Astrocyte of the spinal cord (primary cell): ENCODE measurements at regions not wholly inside any gene's neighbourhood (a gene's known extent, or its start where the extent isn't known, plus 50 kb on each side); places are given as distances from the start of the nearest gene placed in this dataset.
"Not testable (repeated sequence)": the region's sequence is repeated elsewhere in the genome, so short reads cannot be mapped to it uniquely, and the experiment has no call there.

Experiments
- DNase-seq: peaks from one replicate; pipeline ENCODE4 v3.0.0; 2011; ENCODE audit warnings: low read depth, low spot score
- H3K4me3 ChIP-seq: 2 replicates; pipeline ENCODE4 v1.5.1; 2011; ENCODE audit warnings: low read depth, mild to moderate bottlenecking, low read length, moderate library complexity
- in situ Hi-C: cut with HindIII; loops from 2 replicates; pipeline ENCODE4 v1.10.0; 2017; ENCODE audit warnings: low sequenced_read_pairs
- TF ChIP-seq, protein P1 (sequence below): IDR thresholded peaks from 2 replicates; pipeline ENCODE4 v1.5.1; 2012; ENCODE audit warnings: low read depth, mild to moderate bottlenecking, low read length, inconsistent platforms

GRCh38 chr5:28808967-28809810, 1770.8 kb upstream of the CDH9 start:
- TF ChIP-seq, protein P1, sequence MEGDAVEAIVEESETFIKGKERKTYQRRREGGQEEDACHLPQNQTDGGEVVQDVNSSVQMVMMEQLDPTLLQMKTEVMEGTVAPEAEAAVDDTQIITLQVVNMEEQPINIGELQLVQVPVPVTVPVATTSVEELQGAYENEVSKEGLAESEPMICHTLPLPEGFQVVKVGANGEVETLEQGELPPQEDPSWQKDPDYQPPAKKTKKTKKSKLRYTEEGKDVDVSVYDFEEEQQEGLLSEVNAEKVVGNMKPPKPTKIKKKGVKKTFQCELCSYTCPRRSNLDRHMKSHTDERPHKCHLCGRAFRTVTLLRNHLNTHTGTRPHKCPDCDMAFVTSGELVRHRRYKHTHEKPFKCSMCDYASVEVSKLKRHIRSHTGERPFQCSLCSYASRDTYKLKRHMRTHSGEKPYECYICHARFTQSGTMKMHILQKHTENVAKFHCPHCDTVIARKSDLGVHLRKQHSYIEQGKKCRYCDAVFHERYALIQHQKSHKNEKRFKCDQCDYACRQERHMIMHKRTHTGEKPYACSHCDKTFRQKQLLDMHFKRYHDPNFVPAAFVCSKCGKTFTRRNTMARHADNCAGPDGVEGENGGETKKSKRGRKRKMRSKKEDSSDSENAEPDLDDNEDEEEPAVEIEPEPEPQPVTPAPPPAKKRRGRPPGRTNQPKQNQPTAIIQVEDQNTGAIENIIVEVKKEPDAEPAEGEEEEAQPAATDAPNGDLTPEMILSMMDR, result no peak
- no peak for DNase-seq
- H3K4me3 ChIP-seq, result no peak overlapping the region
- in situ Hi-C loops, result no loop called here

- in situ Hi-C loops, result no loop called here
- H3K4me3 ChIP-seq, result no peak overlapping the region
- peak; percentile 15 for DNase-seq
- TF ChIP-seq, protein P1, result no peak
Measured at GRCh38 chr5:28807195-28807729, 1768.9 kb upstream of the CDH9 start.

DNA sequence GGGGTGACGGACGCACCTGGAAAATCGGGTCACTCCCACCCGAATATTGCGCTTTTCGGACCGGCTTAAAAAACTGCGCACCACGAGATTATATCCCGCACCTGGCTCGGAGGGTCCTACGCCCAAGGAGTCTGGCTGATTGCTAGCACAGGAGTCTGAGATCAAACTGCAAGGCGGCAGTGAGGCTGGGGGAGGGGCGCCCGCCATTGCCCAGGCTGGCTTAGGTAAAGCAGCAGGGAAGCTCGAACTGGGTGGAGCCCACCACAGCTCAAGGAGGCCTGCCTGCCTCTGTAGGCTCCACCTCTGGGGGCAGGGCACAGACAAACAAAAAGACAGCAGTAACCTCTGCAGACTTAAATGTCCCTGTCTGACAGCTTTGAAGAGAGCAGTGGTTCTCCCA, 1760.6 kb upstream of the CDH9 start:
- DNase-seq, in situ Hi-C loops, H3K4me3 ChIP-seq: not testable (repeated sequence)

- in situ Hi-C loops, result no loop called here
- no peak for DNase-seq
- H3K4me3 ChIP-seq, result no peak overlapping the region
- TF ChIP-seq, protein P1, result no peak
Measured at GRCh38 chr5:28788954-28789353, 1750.6 kb upstream of the CDH9 start.

DNA sequence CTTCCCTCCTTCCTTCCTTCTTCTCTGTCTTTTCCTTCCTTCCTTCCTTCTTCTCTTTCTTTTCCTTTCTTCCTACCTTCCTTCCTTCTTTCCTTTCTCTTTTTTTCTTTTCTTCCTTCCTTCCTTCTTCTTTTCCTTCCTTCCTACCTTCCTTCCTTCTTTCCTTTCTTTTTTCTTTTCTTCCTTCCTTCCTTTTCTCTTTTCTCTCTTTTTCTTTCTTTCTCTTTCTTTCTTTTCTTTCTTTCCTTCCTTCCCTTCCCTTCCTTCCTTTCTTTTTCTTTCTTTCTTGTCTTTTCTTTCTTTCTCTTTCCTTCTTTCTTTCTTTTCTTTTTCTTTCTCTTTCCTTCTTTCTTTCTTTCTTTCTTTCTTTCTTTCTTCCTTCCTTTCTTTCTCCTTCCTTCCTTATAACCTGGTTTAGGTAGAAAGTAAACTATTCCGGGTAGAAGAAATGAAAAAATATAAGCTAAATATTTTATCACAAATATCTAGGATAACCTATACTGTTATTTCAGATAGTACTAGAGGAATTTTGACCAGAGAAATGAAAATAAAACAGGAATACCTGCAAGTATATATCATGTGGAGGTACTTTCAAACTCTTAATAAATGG, 1741.8 kb upstream of the CDH9 start:
- TF ChIP-seq, protein P1, result no peak
- no peak overlapping the region for H3K4me3 ChIP-seq
- no peak for DNase-seq
- in situ Hi-C loops, result no loop called here

DNA sequence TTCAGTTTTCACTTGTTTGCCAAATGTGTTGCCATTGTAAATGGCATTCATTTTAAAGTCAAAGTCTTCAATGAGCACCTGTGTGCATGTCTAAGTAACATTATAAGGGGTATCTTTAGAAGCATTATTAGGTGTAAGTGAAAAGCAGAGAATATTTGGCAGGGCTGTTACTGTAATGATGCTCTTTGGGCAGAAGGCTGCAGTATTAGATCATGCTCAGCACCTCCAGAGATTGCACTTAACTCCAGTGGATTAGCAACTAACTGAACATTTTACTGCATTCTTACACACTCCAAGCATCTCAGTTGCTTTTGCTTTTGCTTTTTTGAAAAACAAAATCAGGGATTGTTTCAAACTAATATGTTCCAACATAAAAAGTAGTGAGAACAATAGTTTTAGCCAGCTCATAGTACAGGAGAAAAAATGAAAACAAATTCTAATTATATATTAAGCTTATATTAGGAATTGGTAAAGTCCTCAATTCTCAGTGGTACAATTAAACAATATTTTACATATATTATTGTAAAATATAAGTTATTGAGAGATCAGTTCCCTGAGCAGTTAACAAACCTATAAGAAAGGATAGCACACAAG, 1740.9 kb upstream of the CDH9 start:
- H3K4me3 ChIP-seq, result no peak overlapping the region
- in situ Hi-C loops, result no loop called here
- DNase-seq, result no peak

More for the DNA sequence above, 1740.9 kb upstream of the CDH9 start:
- TF ChIP-seq, protein P1, result peak; percentile 14
